Endodermal cell (in vitro differentiated cells): ENCODE measurements at regions not wholly inside any gene's neighbourhood (a gene's known extent, or its start where the extent isn't known, plus 50 kb on each side); places are given as distances from the start of the nearest gene placed in this dataset.

ENCODE experiments used
- DNase-seq: peaks from one replicate; pipeline ENCODE4 v3.0.0-alpha.2; 2017
- H3K27ac ChIP-seq: 2 replicates; pipeline ENCODE4 v1.5.1; 2013; ENCODE audit warnings: mild to moderate bottlenecking, low read depth, low read length, moderate library complexity
- H3K27me3 ChIP-seq: 2 replicates; pipeline ENCODE4 v1.6.1; 2013; ENCODE audit warnings: mild to moderate bottlenecking, low read length, moderate library complexity; ENCODE audit not compliant: insufficient read depth, control insufficient read depth, poor library complexity, severe bottlenecking
- H3K36me3 ChIP-seq: 2 replicates; pipeline ENCODE4 v1.7.0; 2013; ENCODE audit warnings: mild to moderate bottlenecking, low read length, moderate library complexity; ENCODE audit not compliant: control insufficient read depth, insufficient read depth
- H3K4me1 ChIP-seq: one replicate; pipeline ENCODE4 v1.7.0; 2013; ENCODE audit warnings: low read length; ENCODE audit not compliant: control insufficient read depth, insufficient read depth
- H3K4me3 ChIP-seq: 2 replicates; pipeline ENCODE4 v1.5.1; 2013; ENCODE audit warnings: mild to moderate bottlenecking, low read length, moderate library complexity
- H3K9ac ChIP-seq: 2 replicates; pipeline ENCODE4 v1.6.1; 2013; ENCODE audit warnings: mild to moderate bottlenecking, low read length, moderate library complexity; ENCODE audit not compliant: poor library complexity, severe bottlenecking; ENCODE audit errors: extremely low read depth
- H3K9me3 ChIP-seq: 2 replicates; pipeline ENCODE4 v1.6.1; 2013; ENCODE audit warnings: mild to moderate bottlenecking, low read length, moderate library complexity; ENCODE audit not compliant: control insufficient read depth
- H3K27ac Mint-ChIP-seq: 2 replicates; pipeline ENCODE4 v1.8.0; 2020; ENCODE audit warnings: mixed read lengths
- H3K27me3 Mint-ChIP-seq: 2 replicates; pipeline ENCODE4 v1.8.0; 2021; ENCODE audit warnings: mild to moderate bottlenecking, mixed read lengths; ENCODE audit not compliant: insufficient read depth
- H3K36me3 Mint-ChIP-seq: 2 replicates; pipeline ENCODE4 v1.8.0; 2020; ENCODE audit warnings: low read depth, mixed read lengths
- H3K4me1 Mint-ChIP-seq: 2 replicates; pipeline ENCODE4 v1.8.0; 2020; ENCODE audit warnings: mixed read lengths
- H3K4me3 Mint-ChIP-seq: 2 replicates; pipeline ENCODE4 v1.8.0; 2020; ENCODE audit warnings: mild to moderate bottlenecking, moderate library complexity, mixed read lengths
- H3K9me3 Mint-ChIP-seq: 2 replicates; pipeline ENCODE4 v1.8.0; 2020; ENCODE audit warnings: mild to moderate bottlenecking, mixed read lengths
- CTCF ChIP-seq: fragments of 200-600 bp; sonication (generic); conservative IDR thresholded peaks from 2 replicates; pipeline ENCODE4 v1.5.0; 2021; ENCODE audit warnings: antibody characterized with exemption, mild to moderate bottlenecking
- WGBS, 2 experiments: methylation state at CpG; one replicate each; pipeline versions ENCODE4 v1.1.5 to v1.1.7; 2013; ENCODE audit warnings: missing lambda C conversion rate in 2 of 2, mixed read lengths in 1 of 2; ENCODE audit not compliant: insufficient coverage in 1 of 2, insufficient read length in 1 of 2; 5-methylcytosine and 5-hydroxymethylcytosine counted together

GRCh38 chr4:151962138-151962823 is 201.5 kb upstream of the GATB start:
- Histone ChIP-seq H3K4me1 (peaks cover 9% of the 10 kb centered on the region), H3K9ac (no peak overlapping the region), H3K36me3 (no peaks in the 10 kb centered on the region), H3K9me3 (no peaks in the 10 kb centered on the region), H3K4me3 (no peak overlapping the region), H3K27ac (no peak overlapping the region), H3K27me3 (peaks cover 11% of the 10 kb centered on the region)
- H3K4me3 Mint-ChIP-seq: no peak overlapping the region
- H3K27me3 Mint-ChIP-seq: peaks cover 23% of the 10 kb centered on the region
- no peaks in the 10 kb centered on the region for H3K36me3 Mint-ChIP-seq
- no peak overlapping the region for H3K27ac Mint-ChIP-seq
- WGBS, 2 experiments: 79 to 92% methylated on average over 2 to 4 of the region's 4 CpGs
- DNase-seq: no peak
- TF ChIP-seq CTCF: no peak
- H3K9me3 Mint-ChIP-seq: no peaks in the 10 kb centered on the region
- peaks cover 22% of the 10 kb centered on the region for H3K4me1 Mint-ChIP-seq

DNA sequence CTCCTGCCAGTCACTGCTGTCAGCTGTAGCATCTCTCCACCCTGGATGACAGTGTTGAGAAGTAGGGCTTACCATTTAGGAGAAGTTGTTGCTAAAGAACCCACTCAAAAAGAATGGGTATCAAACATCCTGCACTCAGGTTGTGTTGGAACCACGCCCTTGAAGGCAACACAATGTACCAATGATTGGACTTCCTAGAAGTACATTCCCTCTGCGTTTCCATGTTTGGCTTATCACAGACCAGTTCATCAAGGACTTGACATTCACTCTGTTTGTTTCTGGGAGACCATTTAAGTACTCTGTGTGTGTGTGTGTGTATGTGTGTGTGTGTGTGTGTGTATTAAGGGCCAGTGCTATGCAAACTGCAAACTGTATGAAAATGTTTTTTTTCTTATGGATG is 200.6 kb upstream of the GATB start:
- H3K4me1 Mint-ChIP-seq: peaks cover 22% of the 10 kb centered on the region
- Histone ChIP-seq H3K4me1 (peaks cover under 1% of the 10 kb centered on the region), H3K9me3 (no peaks in the 10 kb centered on the region), H3K27ac (no peak overlapping the region), H3K4me3 (no peak overlapping the region), H3K9ac (no peak overlapping the region), H3K27me3 (peaks cover 9% of the 10 kb centered on the region), H3K36me3 (no peaks in the 10 kb centered on the region)
- H3K27ac Mint-ChIP-seq: no peak overlapping the region
- TF ChIP-seq CTCF: no peak
- H3K36me3 Mint-ChIP-seq: no peaks in the 10 kb centered on the region
- DNase-seq: no peak
- H3K4me3 Mint-ChIP-seq: no peak overlapping the region
- peaks cover 23% of the 10 kb centered on the region for H3K27me3 Mint-ChIP-seq
- H3K9me3 Mint-ChIP-seq: no peaks in the 10 kb centered on the region
- 88 to 100% methylated on average over 1 to 2 of the region's 2 CpGs for WGBS, 2 experiments

- no peaks in the 10 kb centered on the region for H3K9me3 Mint-ChIP-seq
- H3K36me3 ChIP-seq: no peaks in the 10 kb centered on the region
- TF ChIP-seq CTCF: no peak
- H3K36me3 Mint-ChIP-seq: no peaks in the 10 kb centered on the region
- H3K4me1 Mint-ChIP-seq: peaks cover 22% of the 10 kb centered on the region
- H3K9ac ChIP-seq: no peak overlapping the region
- H3K27ac ChIP-seq: no peak overlapping the region
- no peaks in the 10 kb centered on the region for H3K4me1 ChIP-seq
- no peak for DNase-seq
- no peak overlapping the region for H3K27ac Mint-ChIP-seq
- no peak overlapping the region for H3K4me3 ChIP-seq
- peaks cover 9% of the 10 kb centered on the region for H3K27me3 ChIP-seq
- H3K9me3 ChIP-seq: no peaks in the 10 kb centered on the region
- H3K27me3 Mint-ChIP-seq: peaks cover 23% of the 10 kb centered on the region
- 89 to 90% methylated on average over 4 to 11 of the region's 11 CpGs for WGBS, 2 experiments
- no peak overlapping the region for H3K4me3 Mint-ChIP-seq
Observed at GRCh38 chr4:151960449-151961230, 199.8 kb upstream of the GATB start.
